NOMO-1 treated with DMSO at 0.1 percent for 48 hours (cell line): ENCODE measurements at regions not wholly inside any gene's neighbourhood (a gene's known extent, or its start where the extent isn't known, plus 50 kb on each side); places are given as distances from the start of the nearest gene placed in this dataset.

ENCODE experiments used
- DNase-seq: peaks from one replicate; lab custom pipeline; 2025; ENCODE audit not compliant: unreplicated experiment; lab: John Stamatoyannopoulos, UW

DNA sequence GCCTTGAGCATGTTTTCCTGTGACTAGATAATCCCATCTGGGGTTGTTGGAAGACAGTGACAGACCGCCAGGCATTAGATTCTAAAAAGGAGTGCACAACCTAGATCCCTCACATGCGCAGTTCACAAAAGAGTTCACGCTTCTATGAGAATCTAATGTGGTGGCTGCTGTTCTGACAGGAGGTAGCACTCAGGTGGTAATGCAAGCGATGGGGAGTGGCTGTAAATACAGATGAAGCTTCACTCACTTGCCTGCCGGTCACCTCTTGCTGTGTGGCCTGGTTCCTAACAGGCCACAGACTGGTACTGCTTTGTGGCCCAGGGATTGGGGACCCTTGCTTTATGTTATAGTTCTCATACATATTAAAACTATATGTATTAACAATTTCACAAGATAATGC, 81.9 kb upstream of the TMLHE start:
- no peak for DNase-seq

- no peak for DNase-seq
Observed at GRCh38 chrX:155682834-155683233, 70.1 kb upstream of the TMLHE start.

GRCh38 chrX:155679715-155680114, 67.0 kb upstream of the TMLHE start:
- no peak for DNase-seq

GRCh38 chrX:155673338-155673737, 60.6 kb upstream of the TMLHE start:
- no peak for DNase-seq

- no peak for DNase-seq
Observed at GRCh38 chrX:155666741-155667140, 54.0 kb upstream of the TMLHE start.
